K562 (cell line): ENCODE measurements at regions not wholly inside any gene's neighbourhood (a gene's known extent, or its start where the extent isn't known, plus 50 kb on each side); places are given as distances from the start of the nearest gene placed in this dataset.

Source experiments
- ATAC-seq: fragments of 200-7000 bp; cut with Tn5 transposase; 3 replicates; pipeline ENCODE4 v1.9.1; 2020; ENCODE audit warnings: moderate library complexity
- BruUV-seq: library from RNA; stranded (reverse); fragments of 400-500 nt; replicated peaks from 2 replicates; lab custom pipeline; 2021; lab: Mats Ljungman, UMichigan
- CTCF ChIA-PET: fragments of 300-600 bp; formaldehyde crosslinking; extraction: SDS; loops from one replicate; lab custom pipeline; 2021; ENCODE audit warnings: low intra/inter-chr PET ratio; lab: Yijun Ruan, JAX
- POLR2A ChIA-PET: fragments of 300-600, 350-650 bp; sonication (Branson Sonifier 250); formaldehyde crosslinking; extraction: SDS; loops from one replicate; lab custom pipeline; 2021; ENCODE audit warnings: antibody characterized with exemption, inconsistent platforms; lab: Yijun Ruan, JAX
- DNase-seq, 4 experiments: peaks; one replicate each; pipeline versions ENCODE4 v3.0.0 to v3.0.0-alpha.2; 2011 to 2018; ENCODE audit warnings: low spot score in 3 of 4, mixed read lengths in 3 of 4; ENCODE audit errors: extremely low read depth in 1 of 4
- FAIRE-seq: peaks from 2 replicates; lab custom pipeline; 2011; peaks lifted over from hg19 to GRCh38; lab: Jason Lieb, UNC
- H2AFZ ChIP-seq: 2 replicates; pipeline ENCODE4 v1.6.0; 2011; ENCODE audit warnings: low read depth, low read length, control low read depth, inconsistent platforms
- H3K27ac ChIP-seq: fragments of 200-600 bp; 3 replicates; pipeline ENCODE4 v1.8.0; 2011; ENCODE audit warnings: low read depth, mild to moderate bottlenecking, control low read depth, inconsistent platforms, low read length, moderate library complexity, mixed read lengths; ENCODE audit errors: extremely low read depth
- H3K27me3 ChIP-seq, 2 experiments: fragments of 300-600 bp in 1 of 2; 2 replicates in 1 of 2; 3 replicates in 1 of 2; pipeline versions ENCODE4 v1.6.0 to v1.8.0; 2011; ENCODE audit warnings: inconsistent platforms in 2 of 2, low read length in 2 of 2, mild to moderate bottlenecking in 1 of 2, mixed read lengths in 1 of 2, moderate library complexity in 1 of 2; ENCODE audit not compliant: control insufficient read depth in 2 of 2, insufficient read depth in 2 of 2
- H3K36me3 ChIP-seq: fragments of 300-600 bp; 3 replicates; pipeline ENCODE4 v1.8.0; 2011; ENCODE audit warnings: mild to moderate bottlenecking, low read length, inconsistent platforms; ENCODE audit not compliant: control insufficient read depth, insufficient read depth
- H3K4me1 ChIP-seq, 2 experiments: fragments of 200-600 bp in 1 of 2; replicated peaks in 1 of 2; 2 replicates in 1 of 2; 3 replicates in 1 of 2; pipeline versions ENCODE4 v1.5.1 to v1.8.0; 2011; ENCODE audit warnings: inconsistent platforms in 2 of 2, low read length in 2 of 2, mild to moderate bottlenecking in 1 of 2, mixed read lengths in 1 of 2, moderate library complexity in 1 of 2; ENCODE audit not compliant: control insufficient read depth in 2 of 2, insufficient read depth in 2 of 2
- H3K4me2 ChIP-seq: 2 replicates; pipeline ENCODE4 v1.6.1; 2011; ENCODE audit warnings: low read length, control low read depth, inconsistent platforms, mixed read lengths; ENCODE audit not compliant: insufficient read depth
- H3K4me3 ChIP-seq: fragments of 200-600 bp; sonication (generic), shearing (Covaris generic); 2 replicates; pipeline ENCODE4 v1.5.1; 2016; ENCODE audit warnings: control low read depth, inconsistent platforms
- H3K79me2 ChIP-seq: fragments of 200-600 bp; 3 replicates; pipeline ENCODE4 v1.8.0; 2011; ENCODE audit warnings: low read length, inconsistent platforms; ENCODE audit not compliant: control insufficient read depth, insufficient read depth
- H3K9ac ChIP-seq, 2 experiments: 2 replicates each; pipeline versions ENCODE4 v1.6.0 to v1.6.1; 2011; ENCODE audit warnings: low read depth in 2 of 2, low read length in 2 of 2, control low read depth in 1 of 2, inconsistent platforms in 1 of 2, mild to moderate bottlenecking in 1 of 2, mixed read lengths in 1 of 2; ENCODE audit not compliant: insufficient read depth in 1 of 2
- H3K9me1 ChIP-seq: one replicate; pipeline ENCODE4 v1.6.0; 2011; ENCODE audit warnings: inconsistent platforms, mild to moderate bottlenecking, low read length, moderate library complexity; ENCODE audit not compliant: control insufficient read depth, insufficient read depth
- H3K9me3 ChIP-seq: replicated peaks from 2 replicates; pipeline ENCODE4 v1.5.1; 2011; ENCODE audit warnings: low read depth, low read length, inconsistent platforms; ENCODE audit not compliant: control insufficient read depth, insufficient read depth
- H4K20me1 ChIP-seq: replicated peaks from 2 replicates; pipeline ENCODE4 v1.6.1; 2011; ENCODE audit warnings: low read length, inconsistent platforms, mixed read lengths; ENCODE audit not compliant: control insufficient read depth, insufficient read depth
- BCL6 ChIP-seq: fragments of 250-450 bp; sonication (Bioruptor Pico); IDR thresholded peaks from 2 replicates; pipeline ENCODE4 v1.4.0; 2020
- ZNF707 ChIP-seq: fragments of 250-450 bp; sonication (Bioruptor Pico); conservative IDR thresholded peaks from 2 replicates; pipeline ENCODE4 v1.8.0; 2022; ENCODE audit warnings: inconsistent platforms, mild to moderate bottlenecking, moderate library complexity
- WGBS: fragments of 100-300 bp; shearing (Covaris generic); methylation state at CpG from one replicate; pipeline ENCODE4 v1.1.6; 2016; ENCODE audit warnings: low coverage, mixed read lengths; ENCODE audit not compliant: insufficient coverage; ENCODE audit errors: missing lambda C conversion rate; 5-methylcytosine and 5-hydroxymethylcytosine counted together
- in situ Hi-C: fragments of 300-500 bp; cut with MboI; formaldehyde crosslinking; loops from 4 replicates; pipeline ENCODE4 v1.15.0; 2018; ENCODE audit warnings: inconsistent platforms, mixed read lengths
- intact Hi-C: fragments of 100-400 bp; cut with micrococcal nuclease; formaldehyde crosslinking; loops from 2 replicates; pipeline ENCODE4 v1.14.2; 2022
- TF ChIP-seq, protein P1 (sequence below), 3 experiments: IDR thresholded peaks in 2 of 3; conservative IDR thresholded peaks in 1 of 3; 2 replicates each; pipeline ENCODE4 v1.5.1; 2011 to 2012; ENCODE audit warnings: low read length in 3 of 3, mild to moderate bottlenecking in 3 of 3, control low read depth in 2 of 3, improper control_type of control experiment in 1 of 3, inconsistent platforms in 1 of 3, low read depth in 1 of 3, mixed read lengths in 1 of 3, moderate library complexity in 1 of 3; ENCODE audit not compliant: insufficient read depth in 2 of 3

- CTCF ChIA-PET: no interaction called here
- Histone ChIP-seq H3K4me3 (no peak overlapping the region), H3K9me3 (no peaks in the 10 kb centered on the region), H3K9me1 (no peaks in the 10 kb centered on the region), H3K4me1 (no peaks in the 10 kb centered on the region), H2AFZ (no peak overlapping the region), H3K27ac (no peak overlapping the region), H3K9ac (no peak overlapping the region), H4K20me1 (no peaks in the 10 kb centered on the region; the same call in 1 of the 2 replicates), H3K79me2 (no peaks in the 10 kb centered on the region), H3K27me3 (no peaks in the 10 kb centered on the region), H3K4me2 (no peak overlapping the region), H3K36me3 (no peaks in the 10 kb centered on the region)
- DNase-seq: no peak
- peak; percentile 50; the same call in 2 of the 3 replicates for ATAC-seq
- WGBS: 3% methylated on average over 5 of the region's 5 CpGs
- in situ Hi-C loops: no loop called here
- TF ChIP-seq, protein P1, sequence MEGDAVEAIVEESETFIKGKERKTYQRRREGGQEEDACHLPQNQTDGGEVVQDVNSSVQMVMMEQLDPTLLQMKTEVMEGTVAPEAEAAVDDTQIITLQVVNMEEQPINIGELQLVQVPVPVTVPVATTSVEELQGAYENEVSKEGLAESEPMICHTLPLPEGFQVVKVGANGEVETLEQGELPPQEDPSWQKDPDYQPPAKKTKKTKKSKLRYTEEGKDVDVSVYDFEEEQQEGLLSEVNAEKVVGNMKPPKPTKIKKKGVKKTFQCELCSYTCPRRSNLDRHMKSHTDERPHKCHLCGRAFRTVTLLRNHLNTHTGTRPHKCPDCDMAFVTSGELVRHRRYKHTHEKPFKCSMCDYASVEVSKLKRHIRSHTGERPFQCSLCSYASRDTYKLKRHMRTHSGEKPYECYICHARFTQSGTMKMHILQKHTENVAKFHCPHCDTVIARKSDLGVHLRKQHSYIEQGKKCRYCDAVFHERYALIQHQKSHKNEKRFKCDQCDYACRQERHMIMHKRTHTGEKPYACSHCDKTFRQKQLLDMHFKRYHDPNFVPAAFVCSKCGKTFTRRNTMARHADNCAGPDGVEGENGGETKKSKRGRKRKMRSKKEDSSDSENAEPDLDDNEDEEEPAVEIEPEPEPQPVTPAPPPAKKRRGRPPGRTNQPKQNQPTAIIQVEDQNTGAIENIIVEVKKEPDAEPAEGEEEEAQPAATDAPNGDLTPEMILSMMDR (IDR thresholded peaks at IDR 0.05 in 2 of 3, conservative IDR thresholded peaks at IDR 0.05 in 1 of 3; ENCODE audit: insufficient read depth in 2 of 3, low read depth in 1 of 3, low read length in 3 of 3): 0 out of 6 replicates have a peak, but pooled peaks of 1 of the 3 experiments have one; percentile 14
- TF ChIP-seq ZNF707 (CRISPR knock-in tag) (no peak), BCL6 (CRISPR knock-in tag) (no peak)
- POLR2A ChIA-PET: no interaction called here
- no TSS peak for BruUV-seq
- intact Hi-C loops: no loop called here
- FAIRE-seq: no peak
These were observed 116.7 kb upstream of the LPP start for GRCh38 chr3:188037195-188037718.
